ENCODE measurements at regions not wholly inside any gene's neighbourhood (a gene's known extent, or its start where the extent isn't known, plus 50 kb on each side); places are given as distances from the start of the nearest gene placed in this dataset.

DNA sequence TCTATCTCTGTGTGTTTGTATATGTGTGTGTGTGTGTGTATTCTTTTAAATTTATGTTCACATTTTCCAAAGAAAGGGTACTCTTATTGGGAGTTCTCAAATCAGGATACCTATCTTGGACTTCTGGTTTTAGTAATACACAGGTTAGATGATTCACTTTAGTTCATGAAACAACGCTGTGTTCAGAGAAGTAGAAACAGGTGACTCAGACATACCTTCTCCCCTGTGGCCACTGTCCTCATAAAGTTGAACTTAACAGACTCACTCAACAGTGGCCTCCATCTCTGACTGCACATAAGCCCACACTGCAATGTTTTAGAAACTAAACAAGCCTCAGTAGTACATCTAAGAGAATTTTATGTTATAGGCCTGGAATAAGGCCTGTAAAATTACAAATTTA lies 566.6 kb upstream of the VRK2 start:
- H4K8ac ChIP-seq (ENCODE audit: low read depth, low read length) = no peak overlapping the region
- DNase-seq = no peak
- H3K4me3 ChIP-seq (ENCODE audit: low read depth, low read length) = no peak overlapping the region
- no peak overlapping the region for H3K18ac ChIP-seq (ENCODE audit: low read length)
- H2BK5ac ChIP-seq (ENCODE audit: low read depth, low read length, poor library complexity) = no peak overlapping the region
- H3K23ac ChIP-seq (ENCODE audit: low read length) = no peak overlapping the region
- H4K91ac ChIP-seq (ENCODE audit: low read depth, low read length) = no peak overlapping the region
- no peaks in the 10 kb centered on the region for H3K27me3 ChIP-seq (ENCODE audit: insufficient read depth, low read length)
- H2AFZ ChIP-seq (ENCODE audit: insufficient read depth, low read length, poor library complexity) = no peak overlapping the region
- H3K14ac ChIP-seq (ENCODE audit: low read length) = no peak overlapping the region
- no peak overlapping the region for H3K9ac ChIP-seq (ENCODE audit: low read length)
- no peaks in the 10 kb centered on the region for H3K79me1 ChIP-seq (ENCODE audit: low read length)
- H2BK12ac ChIP-seq (ENCODE audit: low read length) = no peak overlapping the region
- H3K36me3 ChIP-seq (ENCODE audit: control insufficient read depth in 1 of 2, insufficient read depth in 2 of 2, low read length in 2 of 2) = no peaks in the 10 kb centered on the region
- no peaks in the 10 kb centered on the region for H3K4me1 ChIP-seq (ENCODE audit: control insufficient read depth in 1 of 2, insufficient read depth in 2 of 2, low read length in 2 of 2)
- no peak overlapping the region for H3K4me2 ChIP-seq (ENCODE audit: low read length)
- no peaks in the 10 kb centered on the region for H3K9me3 ChIP-seq (ENCODE audit: insufficient read depth, low read depth, low read length)
- H2BK120ac ChIP-seq (ENCODE audit: insufficient read depth, low read length, poor library complexity) = no peak overlapping the region
- H2AK5ac ChIP-seq (ENCODE audit: low read length) = no peak overlapping the region
- H3K4ac ChIP-seq (ENCODE audit: low read depth, low read length) = no peak overlapping the region
- no CpG with 5 or more reads among the region's 1 CpG for WGBS (ENCODE audit: extremely low coverage, insufficient coverage, insufficient read length)
- H3K27ac ChIP-seq (ENCODE audit: low read depth, low read length) = no peak overlapping the region
- no peaks in the 10 kb centered on the region for H3K79me2 ChIP-seq (ENCODE audit: control insufficient read depth, insufficient read depth, low read length, poor library complexity)
- no peak overlapping the region for H4K12ac ChIP-seq (ENCODE audit: low read depth, low read length)

- Histone ChIP-seq H4K91ac (ENCODE audit: low read depth, low read length) (no peak overlapping the region), H3K23ac (ENCODE audit: low read length) (no peak overlapping the region), H3K14ac (ENCODE audit: low read length) (no peak overlapping the region), H2AFZ (ENCODE audit: insufficient read depth, low read length, poor library complexity) (no peak overlapping the region), H4K12ac (ENCODE audit: low read depth, low read length) (no peak overlapping the region), H3K4ac (ENCODE audit: low read depth, low read length) (no peak overlapping the region), H4K8ac (ENCODE audit: low read depth, low read length) (no peak overlapping the region), H3K18ac (ENCODE audit: low read length) (no peak overlapping the region), H3K4me2 (ENCODE audit: low read length) (peak overlapping the region; percentile 29), H3K4me3 (ENCODE audit: low read depth, low read length) (no peak overlapping the region), H3K27ac (ENCODE audit: low read depth, low read length) (peak overlapping the region; percentile 24), H2BK5ac (ENCODE audit: low read depth, low read length, poor library complexity) (no peak overlapping the region), H2BK12ac (ENCODE audit: low read length) (no peak overlapping the region), H3K27me3 (ENCODE audit: insufficient read depth, low read length) (no peaks in the 10 kb centered on the region), H3K9me3 (ENCODE audit: insufficient read depth, low read depth, low read length) (no peaks in the 10 kb centered on the region), H2BK120ac (ENCODE audit: insufficient read depth, low read length, poor library complexity) (no peak overlapping the region), H2AK5ac (ENCODE audit: low read length) (no peak overlapping the region), H3K79me1 (ENCODE audit: low read length) (no peaks in the 10 kb centered on the region), H3K9ac (ENCODE audit: low read length) (no peak overlapping the region), H3K4me1 (ENCODE audit: control insufficient read depth in 1 of 2, insufficient read depth in 2 of 2, low read length in 2 of 2) (peaks cover 0 to 4% of the 10 kb centered on the region in 2 experiments), H3K36me3 (ENCODE audit: control insufficient read depth in 1 of 2, insufficient read depth in 2 of 2, low read length in 2 of 2) (no peaks in the 10 kb centered on the region), H3K79me2 (ENCODE audit: control insufficient read depth, insufficient read depth, low read length, poor library complexity) (no peaks in the 10 kb centered on the region)
- DNase-seq = no peak
These were observed 558.5 kb upstream of the VRK2 start for GRCh38 chr2:57488061-57488460.

- Histone ChIP-seq H2BK12ac (ENCODE audit: low read length) (no peak overlapping the region), H3K79me2 (ENCODE audit: control insufficient read depth, insufficient read depth, low read length, poor library complexity) (no peaks in the 10 kb centered on the region), H3K4ac (ENCODE audit: low read depth, low read length) (no peak overlapping the region), H2AK5ac (ENCODE audit: low read length) (no peak overlapping the region), H2BK120ac (ENCODE audit: insufficient read depth, low read length, poor library complexity) (no peak overlapping the region), H2BK5ac (ENCODE audit: low read depth, low read length, poor library complexity) (no peak overlapping the region), H3K79me1 (ENCODE audit: low read length) (no peaks in the 10 kb centered on the region), H3K9me3 (ENCODE audit: insufficient read depth, low read depth, low read length) (no peaks in the 10 kb centered on the region), H3K27ac (ENCODE audit: low read depth, low read length) (no peak overlapping the region), H3K4me3 (ENCODE audit: low read depth, low read length) (no peak overlapping the region), H4K12ac (ENCODE audit: low read depth, low read length) (no peak overlapping the region), H4K8ac (ENCODE audit: low read depth, low read length) (no peak overlapping the region), H3K27me3 (ENCODE audit: insufficient read depth, low read length) (no peaks in the 10 kb centered on the region), H3K14ac (ENCODE audit: low read length) (no peak overlapping the region), H3K36me3 (ENCODE audit: control insufficient read depth in 1 of 2, insufficient read depth in 2 of 2, low read length in 2 of 2) (no peaks in the 10 kb centered on the region), H4K91ac (ENCODE audit: low read depth, low read length) (no peak overlapping the region), H2AFZ (ENCODE audit: insufficient read depth, low read length, poor library complexity) (no peak overlapping the region), H3K9ac (ENCODE audit: low read length) (no peak overlapping the region), H3K4me1 (ENCODE audit: control insufficient read depth in 1 of 2, insufficient read depth in 2 of 2, low read length in 2 of 2) (peaks cover 0 to 4% of the 10 kb centered on the region in 2 experiments), H3K18ac (ENCODE audit: low read length) (no peak overlapping the region), H3K23ac (ENCODE audit: low read length) (no peak overlapping the region), H3K4me2 (ENCODE audit: low read length) (no peak overlapping the region)
- DNase-seq = no peak
- no CpG with 5 or more reads among the region's 1 CpG for WGBS (ENCODE audit: extremely low coverage, insufficient coverage, insufficient read length)
These were observed 555.9 kb upstream of the VRK2 start for GRCh38 chr2:57490741-57491140.

DNA sequence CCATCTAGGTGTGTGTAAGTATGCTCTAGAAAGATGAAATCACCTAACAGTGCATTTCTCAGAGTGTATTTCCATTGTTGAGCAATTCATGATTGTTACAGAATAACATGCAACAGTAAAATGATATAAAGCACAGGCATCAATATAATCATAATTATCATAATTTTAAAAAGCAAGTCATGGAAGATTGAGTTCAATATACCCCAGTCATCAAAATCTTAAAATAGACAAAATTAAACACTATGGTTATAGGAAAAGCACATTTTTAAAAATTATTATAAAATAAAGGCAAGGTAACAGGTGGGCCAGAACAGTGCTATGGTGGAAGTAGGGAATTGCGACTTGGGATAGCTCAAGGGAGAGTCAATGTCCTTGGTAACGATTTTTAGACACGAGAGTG lies 555.4 kb upstream of the VRK2 start:
- DNase-seq = no peak
- H4K12ac ChIP-seq (ENCODE audit: low read depth, low read length) = no peak overlapping the region

More for the DNA sequence above, 555.4 kb upstream of the VRK2 start:
- no peak overlapping the region for H2AFZ ChIP-seq (ENCODE audit: insufficient read depth, low read length, poor library complexity)
- no peak overlapping the region for H3K9ac ChIP-seq (ENCODE audit: low read length)
- no peak overlapping the region for H3K14ac ChIP-seq (ENCODE audit: low read length)
- no CpG with 5 or more reads among the region's 3 CpGs for WGBS (ENCODE audit: extremely low coverage, insufficient coverage, insufficient read length)
- H3K4me1 ChIP-seq (ENCODE audit: control insufficient read depth in 1 of 2, insufficient read depth in 2 of 2, low read length in 2 of 2) = peaks cover 0 to 4% of the 10 kb centered on the region in 2 experiments
- no peak overlapping the region for H3K18ac ChIP-seq (ENCODE audit: low read length)
- H4K91ac ChIP-seq (ENCODE audit: low read depth, low read length) = no peak overlapping the region
- no peak overlapping the region for H2BK12ac ChIP-seq (ENCODE audit: low read length)
- no peak overlapping the region for H3K4ac ChIP-seq (ENCODE audit: low read depth, low read length)
- H2AK5ac ChIP-seq (ENCODE audit: low read length) = no peak overlapping the region
- no peak overlapping the region for H2BK120ac ChIP-seq (ENCODE audit: insufficient read depth, low read length, poor library complexity)
- no peak overlapping the region for H3K23ac ChIP-seq (ENCODE audit: low read length)
- no peak overlapping the region for H4K8ac ChIP-seq (ENCODE audit: low read depth, low read length)
- H2BK5ac ChIP-seq (ENCODE audit: low read depth, low read length, poor library complexity) = no peak overlapping the region
- H3K36me3 ChIP-seq (ENCODE audit: control insufficient read depth in 1 of 2, insufficient read depth in 2 of 2, low read length in 2 of 2) = no peaks in the 10 kb centered on the region
- no peaks in the 10 kb centered on the region for H3K79me1 ChIP-seq (ENCODE audit: low read length)
- no peak overlapping the region for H3K4me2 ChIP-seq (ENCODE audit: low read length)
- H3K4me3 ChIP-seq (ENCODE audit: low read depth, low read length) = no peak overlapping the region
- H3K9me3 ChIP-seq (ENCODE audit: insufficient read depth, low read depth, low read length) = no peaks in the 10 kb centered on the region
- no peaks in the 10 kb centered on the region for H3K27me3 ChIP-seq (ENCODE audit: insufficient read depth, low read length)
- H3K79me2 ChIP-seq (ENCODE audit: control insufficient read depth, insufficient read depth, low read length, poor library complexity) = no peaks in the 10 kb centered on the region
- H3K27ac ChIP-seq (ENCODE audit: low read depth, low read length) = no peak overlapping the region
